ENCODE measurements at regions not wholly inside any gene's neighbourhood (a gene's known extent, or its start where the extent isn't known, plus 50 kb on each side); places are given as distances from the start of the nearest gene placed in this dataset.

DNA sequence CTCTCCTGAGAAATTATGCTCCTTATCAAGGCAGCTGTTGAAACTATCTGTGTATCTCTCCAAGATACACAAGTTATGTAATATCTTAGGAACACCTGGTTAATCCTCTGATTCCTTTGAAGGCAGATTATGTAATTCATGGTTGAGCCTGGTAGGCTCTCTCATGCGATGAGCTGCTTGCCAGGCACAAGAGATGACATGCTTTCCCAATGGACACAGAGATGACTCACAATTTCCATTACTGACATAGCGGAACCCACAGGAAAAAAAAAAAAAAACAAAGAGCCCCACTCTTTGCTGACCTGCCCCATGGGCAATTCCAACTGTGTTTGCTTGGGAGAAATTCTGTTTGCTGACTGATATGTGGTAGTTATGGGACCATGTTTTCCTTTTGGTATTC is 736.4 kb upstream of the PHF14 start:
- TF ChIP-seq STAT6 (CRISPR knock-in tag; conservative IDR thresholded peaks at IDR 0.05; ENCODE audit: low read depth): no peak
- TF ChIP-seq CTCF (IDR thresholded peaks at IDR 0.05): no peak
- no peak for TF ChIP-seq JUN (CRISPR knock-in tag; IDR thresholded peaks at IDR 0.05)
- no peak for TF ChIP-seq ZNF281 (CRISPR knock-in tag; IDR thresholded peaks at IDR 0.05)
- TF ChIP-seq, protein P1, sequence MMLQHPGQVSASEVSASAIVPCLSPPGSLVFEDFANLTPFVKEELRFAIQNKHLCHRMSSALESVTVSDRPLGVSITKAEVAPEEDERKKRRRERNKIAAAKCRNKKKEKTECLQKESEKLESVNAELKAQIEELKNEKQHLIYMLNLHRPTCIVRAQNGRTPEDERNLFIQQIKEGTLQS (CRISPR knock-in tag; conservative IDR thresholded peaks at IDR 0.05): no peak

All from WTC11 (cell line).